ENCODE measurements at regions not wholly inside any gene's neighbourhood (a gene's known extent, or its start where the extent isn't known, plus 50 kb on each side); places are given as distances from the start of the nearest gene placed in this dataset.

- no peak overlapping the region for H3K4me3 ChIP-seq (ENCODE audit: low read length)
- no peak for TF ChIP-seq CTCF (conservative IDR thresholded peaks at IDR 0.05; ENCODE audit: low read depth, low read length)
- no peak for DNase-seq (ENCODE audit: low read depth)
Measured at GRCh38 chr10:32148864-32149251, 92.6 kb upstream of the KIF5B start.

- DNase-seq (ENCODE audit: low read depth), result no peak
- H3K4me3 ChIP-seq (ENCODE audit: low read length), result no peak overlapping the region
- TF ChIP-seq CTCF (conservative IDR thresholded peaks at IDR 0.05; ENCODE audit: low read depth, low read length), result no peak
Measured at GRCh38 chr10:32147730-32148129, 91.5 kb upstream of the KIF5B start.

GRCh38 chr10:32146166-32146565 is 89.9 kb upstream of the KIF5B start:
- TF ChIP-seq CTCF (conservative IDR thresholded peaks at IDR 0.05; ENCODE audit: low read depth, low read length), result no peak
- no peak for DNase-seq (ENCODE audit: low read depth)
- H3K4me3 ChIP-seq (ENCODE audit: low read length), result no peak overlapping the region

GRCh38 chr10:32144817-32145688 is 88.8 kb upstream of the KIF5B start:
- DNase-seq (ENCODE audit: low read depth), result no peak
- no peak for TF ChIP-seq CTCF (conservative IDR thresholded peaks at IDR 0.05; ENCODE audit: low read depth, low read length)
- H3K4me3 ChIP-seq (ENCODE audit: low read length), result no peak overlapping the region

- H3K4me3 ChIP-seq (ENCODE audit: low read length), result no peak overlapping the region
- no peak for DNase-seq (ENCODE audit: low read depth)
- no peak for TF ChIP-seq CTCF (conservative IDR thresholded peaks at IDR 0.05; ENCODE audit: low read depth, low read length)
Measured at GRCh38 chr10:32143302-32143847, 87.2 kb upstream of the KIF5B start.

- no peak for TF ChIP-seq CTCF (conservative IDR thresholded peaks at IDR 0.05; ENCODE audit: low read depth, low read length)
- H3K4me3 ChIP-seq (ENCODE audit: low read length), result no peak overlapping the region
- DNase-seq (ENCODE audit: low read depth), result no peak
Measured at GRCh38 chr10:32142646-32143045, 86.4 kb upstream of the KIF5B start.

Measured in retinal pigment epithelial cell (primary cell).